ENCODE measurements at regions not wholly inside any gene's neighbourhood (a gene's known extent, or its start where the extent isn't known, plus 50 kb on each side); places are given as distances from the start of the nearest gene placed in this dataset.
"Not testable (repeated sequence)": the region's sequence is repeated elsewhere in the genome, so short reads cannot be mapped to it uniquely, and the experiment has no call there.

DNA sequence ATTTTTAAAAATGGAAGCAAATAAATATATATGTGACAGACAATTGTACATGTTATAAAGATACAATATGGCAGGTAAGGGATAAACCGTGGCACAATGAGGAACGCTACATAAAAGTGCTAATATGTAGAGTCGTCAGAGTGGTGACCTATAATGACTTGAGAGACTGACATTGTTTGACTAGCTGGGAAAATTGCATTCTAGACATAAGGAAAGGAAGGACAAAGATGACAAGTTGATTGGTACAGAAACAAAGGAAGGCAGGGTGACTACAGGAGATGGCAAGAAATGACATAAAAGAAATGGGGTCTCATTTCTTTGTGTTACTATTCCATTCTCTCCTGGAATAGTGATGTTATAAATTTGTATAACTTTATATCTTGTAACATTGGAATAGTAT lies 420.4 kb downstream of the DSC3 start:
- no peak for DNase-seq

- DNase-seq = no peak
Observed at GRCh38 chr18:30618567-30618966, 424.0 kb downstream of the DSC3 start.

DNA sequence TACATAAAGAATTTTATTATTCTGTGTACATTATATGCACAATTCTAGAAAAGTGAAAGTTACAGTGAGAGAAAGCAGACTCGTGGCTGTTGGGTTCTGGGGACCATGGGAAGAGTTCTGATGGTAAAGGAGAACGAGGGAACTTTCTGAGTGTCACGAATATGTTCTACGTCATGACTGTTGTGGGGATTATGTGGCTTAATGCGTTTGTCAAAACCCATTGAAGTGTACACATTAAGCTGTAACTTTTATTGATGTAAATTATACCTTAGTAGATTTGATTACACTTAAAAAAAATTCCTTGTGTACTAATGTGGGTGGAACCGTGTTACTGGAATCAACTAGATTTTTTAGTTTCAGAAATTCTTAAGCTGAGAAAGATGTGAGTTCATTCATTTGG lies 426.1 kb downstream of the DSC3 start:
- DNase-seq = no peak

DNA sequence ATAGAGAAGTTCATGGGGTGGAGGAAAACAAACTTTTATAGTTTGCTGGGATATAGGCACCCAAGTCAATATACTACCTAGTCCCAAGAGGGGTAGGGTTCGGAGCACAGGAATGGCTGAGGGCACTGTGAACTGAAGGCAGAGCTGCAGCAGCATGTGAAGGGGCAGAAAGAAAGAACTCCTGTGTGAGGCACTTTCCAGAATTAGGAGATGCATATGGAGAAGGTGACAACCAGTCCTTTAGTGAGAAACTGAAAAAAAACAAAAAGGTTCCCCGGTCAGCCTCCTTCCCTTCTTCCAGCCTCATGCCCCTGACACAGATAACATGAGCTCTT lies 429.1 kb downstream of the DSC3 start:
- DNase-seq = no peak

DNA sequence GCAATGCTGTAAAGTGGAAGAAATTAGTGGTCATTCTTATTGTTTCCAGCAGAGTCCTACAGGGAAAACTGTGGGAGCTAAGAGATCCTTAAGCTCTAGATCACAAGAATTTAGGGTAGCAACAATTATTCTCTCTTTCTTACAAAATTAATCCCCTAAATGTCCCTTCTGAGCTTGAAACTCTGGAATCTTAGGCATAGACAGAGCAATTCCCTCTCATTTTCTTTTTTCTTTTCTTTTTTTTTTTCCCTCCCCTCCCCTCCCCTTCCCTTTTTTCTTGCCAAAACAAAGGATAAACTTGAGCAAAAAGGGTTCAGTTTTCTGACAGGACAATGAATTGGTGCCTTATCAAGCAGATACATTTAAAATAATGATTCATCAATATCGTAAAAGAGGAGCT lies 441.0 kb downstream of the DSC3 start:
- no peak for DNase-seq

- DNase-seq = no peak
Observed at GRCh38 chr18:30597202-30597601, 445.3 kb downstream of the DSC3 start.

DNA sequence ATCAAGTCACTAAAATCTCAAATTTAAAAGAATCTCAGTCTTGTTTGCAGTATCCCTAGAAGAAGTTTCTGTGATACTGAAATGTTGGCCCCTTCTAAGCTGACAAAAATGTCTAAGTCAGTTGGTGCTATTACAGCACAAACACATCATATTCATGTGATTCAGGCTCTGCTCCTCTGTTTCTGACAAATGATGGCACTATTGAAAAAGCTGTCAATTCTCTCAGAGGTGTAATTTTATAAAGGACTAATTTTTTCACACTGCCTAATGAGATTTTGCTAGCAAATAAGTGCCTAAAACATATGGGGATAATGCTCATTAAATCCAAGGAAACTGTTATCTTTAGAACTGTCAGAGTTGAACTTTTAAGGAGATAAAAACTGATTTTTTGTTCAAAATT lies 445.9 kb downstream of the DSC3 start:
- DNase-seq = no peak

DNA sequence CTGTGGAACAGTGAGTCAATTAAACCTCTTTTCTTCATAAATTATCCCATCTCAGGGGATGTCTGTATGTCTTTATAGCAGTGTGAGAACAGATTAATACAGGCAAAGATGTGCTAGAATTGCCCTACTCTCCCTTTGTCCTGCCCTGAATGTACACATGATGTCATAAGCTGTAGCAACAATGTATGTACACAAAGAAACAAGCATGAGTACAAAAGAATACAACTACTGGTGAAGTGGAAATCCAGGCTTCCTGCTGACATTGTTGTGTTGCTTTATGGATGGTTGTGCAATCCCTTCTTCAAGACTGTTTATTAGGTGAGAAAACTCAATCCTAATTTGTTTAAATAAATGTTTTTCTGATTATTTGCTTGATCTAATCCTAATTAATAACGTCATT lies 446.6 kb downstream of the DSC3 start:
- DNase-seq = no peak

GRCh38 chr18:30594911-30595310 lies 447.6 kb downstream of the DSC3 start:
- not testable (repeated sequence) for DNase-seq

DNA sequence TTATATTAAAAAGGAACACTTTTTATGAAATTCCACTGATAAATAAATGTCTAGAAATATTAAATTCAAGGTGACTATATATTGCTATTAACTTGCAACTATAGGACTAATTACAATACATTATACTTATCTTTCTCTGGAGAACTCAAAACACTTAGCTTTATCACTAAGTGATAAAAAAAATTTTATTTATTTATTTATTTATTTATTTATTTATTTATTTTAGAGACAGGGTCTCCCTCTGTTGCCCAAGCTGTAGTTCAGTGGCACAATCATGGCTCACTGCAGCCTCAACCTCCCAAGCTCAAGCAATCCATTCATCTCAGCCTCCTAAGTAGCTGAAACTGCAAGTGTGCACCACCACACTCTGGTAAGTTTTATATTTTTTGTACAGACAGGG lies 451.1 kb downstream of the DSC3 start:
- no peak for DNase-seq

GRCh38 chr18:30588673-30589164 lies 453.8 kb downstream of the DSC3 start:
- no peak for DNase-seq

DNA sequence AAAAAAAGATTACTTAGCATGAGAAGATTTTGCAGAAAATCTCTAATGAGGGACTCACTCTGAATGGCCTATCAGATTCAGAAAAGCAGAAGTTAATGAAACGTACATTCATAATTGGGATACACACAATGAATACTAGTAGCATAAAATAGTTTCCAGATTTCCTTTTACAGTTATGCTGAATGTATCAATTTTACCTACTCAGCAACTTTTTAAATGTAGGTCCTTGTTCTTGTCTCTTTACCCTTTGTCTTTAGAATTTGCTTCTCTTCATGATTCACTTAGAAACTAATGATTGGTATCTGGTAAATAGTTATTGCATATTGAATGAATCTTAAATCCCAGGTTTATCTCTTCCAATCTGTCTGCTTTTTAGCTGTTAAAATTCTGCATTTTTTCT lies 458.8 kb downstream of the DSC3 start:
- DNase-seq = no peak

DNA sequence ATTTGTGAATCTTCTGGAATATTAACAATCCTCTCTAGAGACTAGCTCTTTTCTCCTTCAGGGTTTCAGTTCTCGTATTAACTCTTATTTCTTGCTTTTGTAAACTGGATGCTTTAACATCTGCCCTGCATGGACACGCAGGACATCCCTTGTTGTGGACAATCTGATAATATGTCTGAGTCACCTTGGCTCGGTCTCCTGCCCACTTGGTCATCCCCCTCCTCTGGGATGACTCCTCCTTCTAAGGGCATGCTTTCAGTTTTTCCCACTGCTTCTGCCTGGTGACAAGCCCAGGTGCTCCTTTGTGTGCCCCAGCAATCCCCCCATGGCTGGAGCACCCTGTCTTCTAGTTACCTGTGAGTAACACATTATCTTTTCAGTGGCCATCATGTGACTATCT lies 460.5 kb downstream of the DSC3 start:
- DNase-seq = no peak

- DNase-seq = no peak
Observed at GRCh38 chr18:30578707-30579106, 463.8 kb downstream of the DSC3 start.

DNA sequence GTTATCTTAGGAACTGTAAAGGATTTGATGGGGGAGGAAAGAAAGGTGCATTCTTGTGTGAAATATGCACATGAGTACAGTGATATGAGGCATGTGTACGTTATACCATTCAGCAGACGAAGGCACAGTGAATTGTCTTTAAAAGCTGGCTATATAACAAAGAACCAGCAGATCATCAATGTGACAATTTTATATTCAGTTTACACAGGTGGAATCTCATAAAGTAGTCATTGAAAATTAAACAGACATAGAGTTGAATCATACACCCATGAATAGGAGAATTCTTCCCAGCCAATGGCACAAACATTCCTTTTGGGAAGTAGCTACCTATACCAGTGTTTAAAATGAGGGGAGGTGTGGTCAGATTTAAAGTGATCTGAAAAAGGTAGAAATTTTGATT lies 470.3 kb downstream of the DSC3 start:
- DNase-seq = no peak

- no peak for DNase-seq
Observed at GRCh38 chr18:30568333-30568732, 474.2 kb downstream of the DSC3 start.

DNA sequence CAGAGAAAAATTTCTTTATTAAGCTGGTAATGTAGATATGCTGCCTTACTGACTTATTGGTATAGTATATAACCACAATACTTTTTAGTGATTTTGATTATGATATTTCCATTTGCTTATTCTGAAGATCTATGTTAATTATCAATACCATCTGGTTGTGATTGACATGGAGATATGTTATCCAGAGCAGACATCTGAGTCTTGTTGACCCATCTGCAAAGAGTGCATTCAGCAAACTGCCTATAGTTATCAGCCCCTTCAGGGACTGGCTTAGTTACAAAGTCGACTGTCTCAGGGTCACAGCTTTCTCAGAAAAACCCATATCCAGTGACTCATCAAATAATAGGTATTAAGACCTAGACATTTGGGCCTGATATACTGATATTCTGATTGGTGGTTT lies 475.7 kb downstream of the DSC3 start:
- DNase-seq = no peak

DNA sequence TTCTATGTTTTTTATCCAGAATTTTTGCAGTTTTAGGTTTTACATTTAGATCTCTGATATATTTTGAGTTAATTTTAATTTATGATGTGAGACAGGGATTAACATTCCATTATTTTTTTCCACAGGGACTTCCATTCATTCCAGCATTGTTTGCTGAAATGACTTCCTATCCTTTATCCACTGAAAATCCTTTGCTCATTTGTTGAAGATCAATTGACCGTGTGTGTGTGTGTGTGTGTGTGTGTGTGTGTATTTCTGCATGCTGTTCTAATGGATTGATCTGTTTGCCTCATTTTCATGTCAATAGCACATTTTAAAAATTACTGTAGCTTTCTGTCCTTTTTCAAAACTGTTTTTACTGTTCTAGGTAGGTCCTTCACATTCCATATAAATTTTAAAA lies 480.3 kb downstream of the DSC3 start:
- no peak for DNase-seq

DNA sequence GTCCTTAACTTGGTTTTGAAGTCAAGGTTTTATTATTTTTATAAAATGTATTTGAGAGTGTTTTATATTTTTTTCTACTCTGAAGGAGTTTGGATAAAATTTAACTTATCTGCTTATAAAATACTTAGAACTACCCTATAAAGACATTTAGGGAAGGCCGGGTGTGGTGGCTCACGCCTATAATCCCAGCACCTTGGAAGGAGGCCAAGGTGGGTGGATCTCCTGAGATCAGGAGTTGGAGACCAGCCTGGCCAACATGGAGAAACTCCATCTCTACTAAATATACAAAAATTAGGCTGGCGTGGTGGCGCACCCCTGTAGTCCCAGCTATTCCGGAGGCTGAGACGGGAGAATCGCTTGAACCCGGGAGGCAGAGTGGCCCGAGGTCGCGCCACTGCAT lies 486.4 kb downstream of the DSC3 start:
- no peak for DNase-seq

GRCh38 chr18:30545393-30545792 lies 497.1 kb downstream of the DSC3 start:
- DNase-seq = no peak

DNA sequence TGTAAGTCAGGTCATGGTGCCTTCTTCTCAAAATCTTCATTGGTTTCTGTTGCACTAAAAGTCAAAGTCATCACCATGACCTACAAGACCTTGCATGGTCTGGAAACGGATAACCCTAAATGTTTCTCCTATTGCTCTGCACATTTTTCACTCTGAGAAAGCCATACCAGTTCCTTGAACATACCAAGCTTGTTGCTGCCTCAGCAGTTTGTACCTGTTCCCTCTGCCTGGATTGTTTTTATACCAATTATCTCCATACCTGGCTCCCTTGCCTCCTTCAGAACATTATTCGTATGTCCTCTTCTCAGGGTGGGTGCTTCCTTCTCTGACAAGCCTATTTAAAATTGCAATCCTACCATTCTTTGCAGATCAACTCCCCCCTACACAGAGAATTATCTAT lies 498.4 kb downstream of the DSC3 start:
- no peak for DNase-seq

GRCh38 chr18:30533716-30534115 lies 508.8 kb downstream of the DSC3 start:
- DNase-seq = no peak

DNA sequence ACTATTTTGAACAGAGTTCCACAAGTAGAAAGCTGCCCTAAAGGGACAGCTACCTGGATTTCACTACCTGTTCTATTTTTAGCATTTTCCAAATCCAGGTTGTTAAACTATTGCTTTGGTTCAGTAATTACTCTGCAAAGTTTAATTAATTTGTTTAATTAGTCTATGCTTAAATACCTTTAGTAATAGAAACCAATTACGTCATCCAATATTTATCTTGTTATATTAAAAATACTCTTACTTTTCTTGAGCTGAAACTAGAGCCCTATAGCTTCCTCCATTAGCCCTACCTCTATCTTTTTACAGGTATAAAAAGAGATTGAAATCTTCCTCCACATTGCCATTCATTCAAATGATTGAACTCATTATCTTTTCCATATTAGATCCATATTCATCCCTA lies 514.6 kb downstream of the DSC3 start:
- no peak for DNase-seq

GRCh38 chr18:30527226-30527625 lies 515.3 kb downstream of the DSC3 start:
- no peak for DNase-seq

GRCh38 chr18:30522288-30522929 lies 520.1 kb downstream of the DSC3 start:
- no peak for DNase-seq

DNA sequence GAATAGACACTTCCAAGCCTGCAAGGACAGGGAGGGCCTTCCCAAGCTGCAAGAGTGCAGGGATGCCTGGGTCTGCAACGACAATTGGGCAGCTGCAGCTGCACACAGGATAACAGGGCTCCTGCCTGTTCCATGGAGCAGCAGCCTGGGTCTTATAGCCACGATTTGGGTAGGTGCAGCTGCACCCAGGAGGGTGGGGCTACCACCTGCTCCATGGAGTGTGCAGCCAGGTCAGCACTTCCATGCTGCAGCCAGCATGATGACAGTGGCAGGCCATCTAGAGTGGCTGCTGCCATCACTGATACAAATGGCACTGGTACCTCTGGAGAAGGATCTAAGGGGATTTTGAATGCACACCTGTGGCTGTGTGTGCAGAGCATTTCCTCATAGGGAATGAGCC lies 528.5 kb downstream of the DSC3 start:
- DNase-seq = no peak
